ENCODE measurements at regions not wholly inside any gene's neighbourhood (a gene's known extent, or its start where the extent isn't known, plus 50 kb on each side); places are given as distances from the start of the nearest gene placed in this dataset. TPM values are rescaled to one million over a fixed set of nuclear protein-coding genes. Genes with fewer than 3 reads are reported as not detected.

GRCh38 chr12:16658699-16659098 lies 52.7 kb upstream of the LMO3 start:
- intact Hi-C loops (cut with DNase I) = no loop called here
- no peaks in the 10 kb centered on the region for H3K27me3 ChIP-seq (ENCODE audit: control insufficient read depth, insufficient read depth, low read length)
- no peak for FAIRE-seq
- DNase-seq = no peak
- no peak overlapping the region for H3K9ac ChIP-seq (ENCODE audit: low read length in 3 of 3)
- H3K36me3 ChIP-seq (ENCODE audit: control insufficient read depth in 2 of 3, insufficient read depth in 3 of 3, low read length in 3 of 3) = no peaks in the 10 kb centered on the region
- H3K27ac ChIP-seq (ENCODE audit: low read depth in 2 of 2, low read length in 2 of 2) = no peak overlapping the region
- H3K4me3 ChIP-seq (ENCODE audit: low read length in 3 of 3) = no peak overlapping the region
- H3K9me3 ChIP-seq (ENCODE audit: control insufficient read depth in 2 of 3, insufficient read depth in 1 of 3, low read length in 3 of 3) = peaks cover 0 to 3% (median 0%) of the 10 kb centered on the region in 3 donors
- H3K4me1 ChIP-seq (ENCODE audit: control insufficient read depth in 2 of 3, insufficient read depth in 2 of 3, low read depth in 1 of 3, low read length in 3 of 3) = no peaks in the 10 kb centered on the region
- TF ChIP-seq CTCF (IDR thresholded peaks at IDR 0.05; ENCODE audit: borderline replicate concordance, extremely low read depth, insufficient read depth) = no peak

Small RNA genes in the stretch of these regions (microRNA-seq; reads per million reads assigned to microRNA genes)
- not detected for gene MIR3974

Data from kidney (tissue), 13 donors.